ENCODE measurements at regions not wholly inside any gene's neighbourhood (a gene's known extent, or its start where the extent isn't known, plus 50 kb on each side); places are given as distances from the start of the nearest gene placed in this dataset.
"Not testable (repeated sequence)": the region's sequence is repeated elsewhere in the genome, so short reads cannot be mapped to it uniquely, and the experiment has no call there.

DNA sequence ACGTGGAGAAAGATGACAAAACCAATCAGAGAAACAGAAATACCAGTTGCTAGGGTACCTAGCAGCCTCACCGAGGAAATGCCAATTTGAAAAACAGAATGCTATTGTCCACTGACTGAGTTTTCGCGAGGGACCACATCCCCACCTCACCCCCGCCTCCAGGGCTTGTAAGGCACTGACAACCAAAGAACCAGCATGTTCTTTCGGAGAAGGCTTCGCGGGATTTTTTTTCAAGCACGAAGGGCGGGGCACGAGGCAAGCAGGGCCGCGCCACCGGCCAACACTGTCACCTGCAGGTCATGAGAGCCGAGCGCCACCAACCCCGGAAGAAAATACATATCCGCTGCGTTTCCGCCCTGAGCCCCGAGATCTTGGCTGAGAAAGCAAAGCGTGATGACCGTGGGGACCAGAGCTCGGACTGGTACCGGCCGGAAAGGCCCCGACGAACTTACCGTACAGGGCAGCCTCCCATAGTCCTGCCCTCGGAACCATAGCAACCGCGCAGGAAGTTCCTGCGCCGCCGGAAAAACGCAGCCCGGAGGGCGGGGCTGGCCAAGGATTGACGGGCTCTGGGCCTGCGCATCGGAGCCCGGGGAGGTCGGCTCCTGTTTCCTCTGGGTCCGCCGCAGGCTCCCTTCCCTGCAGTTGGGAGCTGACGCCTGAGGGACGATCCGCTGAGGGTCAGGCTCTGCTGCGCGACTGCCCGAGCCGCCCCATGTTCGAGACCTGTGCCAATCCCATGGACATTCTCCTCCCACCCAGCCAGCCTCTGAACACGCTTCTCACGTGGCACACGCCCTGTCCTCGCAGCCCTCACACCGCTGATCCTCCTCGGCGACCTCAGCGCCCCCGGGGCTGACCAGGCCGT is 59.2 kb upstream of the PAGE5 start:
- H3K9me3 ChIP-seq (ENCODE audit: control insufficient read depth in 4 of 4, insufficient read depth in 3 of 4, low read length in 3 of 4): peaks cover 0 to 2% (median 0%) of the 10 kb centered on the region in 4 donors
- TF ChIP-seq, protein P1, sequence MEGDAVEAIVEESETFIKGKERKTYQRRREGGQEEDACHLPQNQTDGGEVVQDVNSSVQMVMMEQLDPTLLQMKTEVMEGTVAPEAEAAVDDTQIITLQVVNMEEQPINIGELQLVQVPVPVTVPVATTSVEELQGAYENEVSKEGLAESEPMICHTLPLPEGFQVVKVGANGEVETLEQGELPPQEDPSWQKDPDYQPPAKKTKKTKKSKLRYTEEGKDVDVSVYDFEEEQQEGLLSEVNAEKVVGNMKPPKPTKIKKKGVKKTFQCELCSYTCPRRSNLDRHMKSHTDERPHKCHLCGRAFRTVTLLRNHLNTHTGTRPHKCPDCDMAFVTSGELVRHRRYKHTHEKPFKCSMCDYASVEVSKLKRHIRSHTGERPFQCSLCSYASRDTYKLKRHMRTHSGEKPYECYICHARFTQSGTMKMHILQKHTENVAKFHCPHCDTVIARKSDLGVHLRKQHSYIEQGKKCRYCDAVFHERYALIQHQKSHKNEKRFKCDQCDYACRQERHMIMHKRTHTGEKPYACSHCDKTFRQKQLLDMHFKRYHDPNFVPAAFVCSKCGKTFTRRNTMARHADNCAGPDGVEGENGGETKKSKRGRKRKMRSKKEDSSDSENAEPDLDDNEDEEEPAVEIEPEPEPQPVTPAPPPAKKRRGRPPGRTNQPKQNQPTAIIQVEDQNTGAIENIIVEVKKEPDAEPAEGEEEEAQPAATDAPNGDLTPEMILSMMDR (IDR thresholded peaks at IDR 0.05; ENCODE audit: control extremely low read depth, extremely low read depth): peak; percentile 13
- DNase-seq (peak; percentile 92 to 95 (median 93)), ATAC-seq (ENCODE audit: insufficient read depth, low FRiP score) (peak; percentile 98)
- peak overlapping the region; percentile 41 for H3K4me3 ChIP-seq
- no peaks in the 10 kb centered on the region for H3K36me3 ChIP-seq (ENCODE audit: control insufficient read depth in 4 of 4, insufficient read depth in 4 of 4, low read length in 4 of 4)
- no peaks in the 10 kb centered on the region for H3K27me3 ChIP-seq (ENCODE audit: control insufficient read depth in 3 of 3, insufficient read depth in 3 of 3, low read length in 2 of 3)
- H3K27ac ChIP-seq (ENCODE audit: low read depth in 1 of 2, low read length in 1 of 2): peak overlapping the region; percentile 88 to 94
- peaks cover 0 to 5% (median 0%) of the 10 kb centered on the region in 5 donors for H3K4me1 ChIP-seq (ENCODE audit: control insufficient read depth in 5 of 5, insufficient read depth in 5 of 5, low read length in 5 of 5)
- peak overlapping the region; percentile 77 to 79 for H3K9ac ChIP-seq (ENCODE audit: insufficient read depth in 1 of 2, low read length in 2 of 2)
- 0 to 35% methylated on average over 37 to 63 of the region's 63 CpGs for WGBS, 2 donors

DNA sequence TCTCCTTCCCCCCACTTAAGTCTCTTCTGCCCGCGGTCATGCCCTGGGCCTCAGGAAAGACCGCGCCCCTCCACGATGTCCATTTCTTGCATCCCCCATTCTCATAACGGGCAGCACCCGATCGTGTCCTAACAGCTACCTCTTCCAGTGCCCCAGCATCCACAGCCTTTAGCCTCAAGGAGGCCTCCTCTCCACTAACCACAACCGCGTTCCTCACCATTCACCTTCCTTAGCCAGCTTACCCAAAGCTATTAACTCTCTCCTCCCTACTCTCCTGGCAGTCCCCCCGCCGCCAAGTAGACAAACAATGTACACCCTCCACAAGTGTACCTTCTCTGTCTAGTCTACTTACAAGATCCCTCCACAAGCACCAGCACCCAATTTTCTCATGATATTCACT is 58.6 kb upstream of the PAGE5 start:
- Histone ChIP-seq H3K27me3 (ENCODE audit: control insufficient read depth in 3 of 3, insufficient read depth in 3 of 3, low read length in 2 of 3) (no peaks in the 10 kb centered on the region), H3K27ac (ENCODE audit: low read depth in 1 of 2, low read length in 1 of 2) (peak overlapping the region; percentile 88 to 94), H3K4me1 (ENCODE audit: control insufficient read depth in 5 of 5, insufficient read depth in 5 of 5, low read length in 5 of 5) (peaks cover 0 to 5% (median 0%) of the 10 kb centered on the region in 5 donors), H3K9me3 (ENCODE audit: control insufficient read depth in 4 of 4, insufficient read depth in 3 of 4, low read length in 3 of 4) (peaks cover 0 to 2% (median 0%) of the 10 kb centered on the region in 4 donors), H3K4me3 (peak overlapping the region; percentile 30), H3K36me3 (ENCODE audit: control insufficient read depth in 4 of 4, insufficient read depth in 4 of 4, low read length in 4 of 4) (no peaks in the 10 kb centered on the region), H3K9ac (ENCODE audit: insufficient read depth in 1 of 2, low read length in 2 of 2) (peak overlapping the region; percentile 77 to 79)
- ATAC-seq (ENCODE audit: insufficient read depth, low FRiP score) (peak; percentile 8), DNase-seq (no peak)
- WGBS, 2 donors: 18 to 43% methylated on average over 6 to 12 of the region's 12 CpGs
- TF ChIP-seq, protein P1 (IDR thresholded peaks at IDR 0.05; ENCODE audit: control extremely low read depth, extremely low read depth): no peak

DNA sequence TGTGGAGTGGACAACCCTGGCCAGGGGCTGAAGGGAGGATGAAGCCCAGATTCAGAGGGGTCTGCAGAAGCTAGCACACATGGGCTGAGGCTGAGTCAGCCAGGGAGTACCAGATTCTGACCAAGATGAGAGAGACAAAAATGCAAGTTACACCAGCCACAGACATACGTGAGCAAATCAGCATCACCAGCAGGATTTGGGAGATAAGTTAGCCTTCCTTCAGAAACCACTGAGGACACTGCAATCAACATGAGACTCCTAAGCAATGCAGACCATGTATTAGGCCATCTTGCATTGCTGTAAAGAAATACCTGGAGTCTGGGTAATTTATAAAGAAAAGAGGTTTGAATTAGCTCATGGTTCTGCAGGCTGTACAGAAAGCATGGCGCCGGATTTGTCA is 57.0 kb upstream of the PAGE5 start:
- Histone ChIP-seq H3K4me3 (no peak overlapping the region), H3K27me3 (ENCODE audit: control insufficient read depth in 3 of 3, insufficient read depth in 3 of 3, low read length in 2 of 3) (no peaks in the 10 kb centered on the region), H3K27ac (ENCODE audit: low read depth in 1 of 2, low read length in 1 of 2) (no peak overlapping the region), H3K9ac (ENCODE audit: insufficient read depth in 1 of 2, low read length in 2 of 2) (no peak overlapping the region), H3K36me3 (ENCODE audit: control insufficient read depth in 4 of 4, insufficient read depth in 4 of 4, low read length in 4 of 4) (no peaks in the 10 kb centered on the region), H3K9me3 (ENCODE audit: control insufficient read depth in 4 of 4, insufficient read depth in 3 of 4, low read length in 3 of 4) (peaks cover 0 to 2% (median 0%) of the 10 kb centered on the region in 4 donors), H3K4me1 (ENCODE audit: control insufficient read depth in 5 of 5, insufficient read depth in 5 of 5, low read length in 5 of 5) (peaks cover 0 to 5% (median 0%) of the 10 kb centered on the region in 5 donors)
- WGBS, 2 donors: 80 to 100% methylated on average over 3 of the region's 3 CpGs
- ATAC-seq (ENCODE audit: insufficient read depth, low FRiP score) (no peak), DNase-seq (no peak)
- TF ChIP-seq, protein P1 (IDR thresholded peaks at IDR 0.05; ENCODE audit: control extremely low read depth, extremely low read depth): no peak

DNA sequence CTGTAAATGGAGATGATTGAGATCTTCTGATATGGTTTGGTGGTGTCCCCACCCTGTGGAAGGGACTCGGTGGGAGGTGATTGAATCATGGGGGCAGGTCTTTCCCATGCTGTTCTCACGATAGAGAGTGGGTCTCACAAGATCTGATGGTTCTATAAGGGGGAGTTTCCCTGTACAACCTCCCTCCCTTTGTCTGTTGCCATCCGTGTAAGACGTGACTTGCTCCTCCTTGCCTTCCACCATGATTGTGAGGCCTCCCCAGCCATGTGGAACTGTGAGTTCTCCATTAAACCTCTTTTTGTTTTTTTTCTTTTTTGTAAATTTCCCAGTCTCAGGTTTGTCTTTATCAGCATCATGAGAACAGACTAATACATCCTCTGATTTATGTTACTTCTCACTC is 55.1 kb upstream of the PAGE5 start:
- not testable (repeated sequence) for H3K36me3 ChIP-seq (ENCODE audit: control insufficient read depth in 4 of 4, insufficient read depth in 4 of 4, low read length in 4 of 4)

More for the DNA sequence above, 55.1 kb upstream of the PAGE5 start:
- not testable (repeated sequence) for H3K9ac ChIP-seq (ENCODE audit: insufficient read depth in 1 of 2, low read length in 2 of 2); H3K27me3 ChIP-seq (ENCODE audit: control insufficient read depth in 3 of 3, insufficient read depth in 3 of 3, low read length in 2 of 3); H3K4me3 ChIP-seq; H3K4me1 ChIP-seq (ENCODE audit: control insufficient read depth in 5 of 5, insufficient read depth in 5 of 5, low read length in 5 of 5); ATAC-seq (ENCODE audit: insufficient read depth, low FRiP score); H3K9me3 ChIP-seq (ENCODE audit: control insufficient read depth in 4 of 4, insufficient read depth in 3 of 4, low read length in 3 of 4); H3K27ac ChIP-seq (ENCODE audit: low read depth in 1 of 2, low read length in 1 of 2); DNase-seq
- 65 to 91% methylated on average over 4 of the region's 4 CpGs for WGBS, 2 donors

Measured in lung (tissue), 11 donors.